IPS-NIHi7 (cell line): ENCODE measurements at regions not wholly inside any gene's neighbourhood (a gene's known extent, or its start where the extent isn't known, plus 50 kb on each side); places are given as distances from the start of the nearest gene placed in this dataset.

Source experiments
- DNase-seq: peaks from one replicate; pipeline ENCODE4 v3.0.0; 2012; ENCODE audit warnings: mixed read lengths; ENCODE audit errors: extremely low spot score

DNA sequence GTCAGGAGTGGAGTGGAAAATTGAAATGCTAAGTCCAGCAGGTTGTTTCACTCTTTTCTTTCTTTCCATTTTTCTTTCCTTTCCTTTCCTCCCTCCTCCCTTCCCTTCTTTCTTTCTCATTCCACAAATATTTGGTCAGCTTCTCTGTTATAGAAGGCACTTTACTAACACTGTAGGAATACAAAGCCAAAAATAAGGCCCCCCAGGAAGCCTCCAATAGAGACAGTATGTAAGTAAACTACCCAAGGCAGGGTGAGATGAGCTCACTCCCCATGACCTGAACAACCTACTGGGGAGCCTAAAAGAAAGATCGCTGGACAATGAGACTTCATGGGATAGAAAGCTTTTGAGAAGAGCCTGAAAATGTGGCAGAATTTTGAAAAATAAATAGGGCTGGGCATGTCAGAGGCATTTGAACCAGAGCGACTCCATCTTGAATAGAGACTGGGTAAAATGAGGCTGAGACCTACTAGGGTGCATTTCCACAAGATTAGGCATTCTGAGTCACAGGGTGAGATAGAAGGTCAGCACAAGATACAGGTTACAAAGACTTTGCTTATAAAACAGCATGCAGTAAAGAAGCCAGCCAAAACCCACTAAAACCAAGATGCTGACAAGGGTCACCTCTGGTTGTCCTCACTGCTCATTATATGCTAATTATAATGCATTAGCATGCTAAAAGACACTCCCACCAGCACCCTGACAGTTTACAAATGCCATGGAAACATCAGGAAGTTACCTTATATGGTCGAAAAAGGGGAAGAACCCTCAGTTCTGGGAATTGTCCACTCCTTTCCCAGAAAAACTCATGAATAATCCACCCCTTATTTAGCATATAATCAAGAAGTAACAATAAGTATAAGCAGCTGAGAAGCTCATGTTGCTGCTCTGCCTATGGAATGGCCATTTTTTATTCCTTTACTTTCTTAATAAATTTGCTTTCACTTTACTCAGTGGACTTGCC is 158.9 kb upstream of the EGFLAM start:
- DNase-seq, result no peak

DNA sequence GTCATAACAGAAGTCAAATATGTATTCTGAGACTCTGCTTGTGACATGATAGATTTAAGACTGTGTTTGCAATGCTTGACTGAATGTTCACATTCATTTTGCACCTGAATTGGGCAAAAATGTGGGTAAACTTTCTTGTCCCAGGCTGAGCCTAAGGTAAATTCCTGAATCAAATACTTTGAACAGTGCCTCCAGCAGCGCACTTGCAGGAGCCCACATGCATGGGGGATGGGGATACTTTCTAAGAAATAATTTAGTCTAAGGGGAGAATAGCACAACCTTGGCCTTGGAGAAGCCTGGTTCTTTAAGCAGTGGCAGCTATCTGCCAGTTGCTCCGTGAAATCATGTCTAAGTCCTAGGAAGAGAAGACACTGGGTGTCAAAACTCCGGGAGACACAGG is 163.5 kb upstream of the EGFLAM start:
- no peak for DNase-seq

DNA sequence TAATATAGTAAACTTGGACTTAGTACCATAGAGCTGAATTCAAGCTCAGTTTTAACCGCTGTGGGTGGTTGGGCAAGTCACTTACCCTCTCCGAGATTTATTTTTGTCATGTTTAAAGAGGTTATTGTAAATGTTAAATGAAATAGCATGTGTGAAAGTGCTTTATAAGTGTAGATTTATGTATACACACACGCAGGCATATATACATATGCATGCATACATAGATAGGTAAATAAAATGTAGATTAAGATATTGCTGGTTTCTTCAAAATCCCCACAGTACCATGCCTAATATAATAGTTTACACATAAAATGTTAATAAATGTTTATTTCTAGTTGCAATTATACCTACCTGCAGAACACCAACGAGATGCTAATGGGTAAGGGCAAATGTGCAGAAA is 164.5 kb upstream of the EGFLAM start:
- no peak for DNase-seq

DNA sequence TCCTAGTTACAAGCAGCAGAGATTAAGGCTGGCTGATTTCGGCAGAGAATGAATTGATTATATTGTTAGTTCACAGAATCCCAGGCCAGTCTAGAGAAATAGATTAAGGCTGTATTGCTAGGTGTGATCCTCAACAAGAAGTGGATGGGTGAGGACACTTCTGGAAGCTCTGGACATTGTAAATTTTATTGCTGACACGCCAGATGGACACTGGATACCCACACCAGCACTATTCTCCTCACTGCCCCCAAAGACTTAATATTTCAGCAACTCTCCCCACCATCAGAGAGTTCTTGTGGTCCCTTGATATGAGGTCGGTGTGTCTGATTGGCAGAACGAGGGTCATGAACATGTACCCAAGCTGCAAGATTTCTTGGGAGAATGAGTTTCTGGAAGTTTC is 171.6 kb upstream of the EGFLAM start:
- no peak for DNase-seq

DNA sequence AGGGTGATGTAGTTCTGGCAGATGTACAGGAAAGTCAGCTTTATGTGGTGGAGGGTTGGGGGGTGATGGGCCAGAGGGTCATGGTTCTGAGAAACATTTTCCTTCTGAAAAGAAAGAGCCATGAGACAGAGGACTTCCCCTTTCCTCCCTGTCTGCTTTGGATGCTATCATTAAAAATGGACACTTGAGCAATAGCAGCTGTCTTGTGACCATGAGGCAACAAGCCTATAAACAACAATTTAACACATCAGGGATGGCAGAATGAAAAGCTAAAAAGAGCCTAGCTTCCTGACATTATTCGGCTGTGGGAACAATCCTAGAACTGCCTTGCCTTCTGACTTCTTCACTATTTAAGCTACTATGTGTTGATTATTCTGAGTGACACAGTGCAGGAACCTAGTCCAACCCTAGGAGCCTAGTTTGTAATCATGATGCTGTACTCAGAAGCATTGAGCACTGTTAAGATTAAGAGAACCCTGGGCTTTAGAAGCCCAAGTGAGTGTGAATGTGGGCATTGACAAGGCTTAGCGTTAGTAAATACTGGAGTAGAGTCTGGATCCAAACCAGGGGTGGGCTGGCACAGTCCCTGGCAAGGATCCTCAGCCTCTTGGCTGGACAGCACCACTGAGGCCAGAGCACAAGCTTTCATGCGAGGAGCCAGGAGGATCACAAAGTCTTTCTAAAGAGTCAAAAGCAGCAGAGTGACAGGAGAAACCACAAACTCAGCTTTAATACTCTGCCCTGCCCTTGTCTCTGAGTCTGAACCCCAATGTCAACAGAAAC is 178.5 kb upstream of the EGFLAM start:
- DNase-seq, result no peak

DNA sequence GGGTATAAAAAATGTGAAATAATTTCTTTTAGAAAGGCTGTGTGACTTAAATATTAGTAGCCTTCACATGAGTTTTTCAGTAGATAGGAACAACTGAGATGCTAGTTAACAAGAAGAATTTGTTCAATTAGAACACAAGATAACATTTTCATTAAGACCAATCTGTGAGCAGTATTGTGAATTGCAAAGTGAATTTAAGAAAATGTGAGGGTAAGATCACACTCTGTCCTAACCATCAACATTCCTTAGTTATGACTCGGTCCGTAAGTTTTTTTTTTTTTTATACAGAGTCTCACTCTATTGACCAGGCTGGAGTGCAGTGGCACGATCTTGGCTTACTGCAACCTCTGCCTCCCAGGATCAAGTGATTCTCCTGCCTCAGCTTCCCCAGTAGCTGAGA is 180.2 kb upstream of the EGFLAM start:
- no peak for DNase-seq

DNA sequence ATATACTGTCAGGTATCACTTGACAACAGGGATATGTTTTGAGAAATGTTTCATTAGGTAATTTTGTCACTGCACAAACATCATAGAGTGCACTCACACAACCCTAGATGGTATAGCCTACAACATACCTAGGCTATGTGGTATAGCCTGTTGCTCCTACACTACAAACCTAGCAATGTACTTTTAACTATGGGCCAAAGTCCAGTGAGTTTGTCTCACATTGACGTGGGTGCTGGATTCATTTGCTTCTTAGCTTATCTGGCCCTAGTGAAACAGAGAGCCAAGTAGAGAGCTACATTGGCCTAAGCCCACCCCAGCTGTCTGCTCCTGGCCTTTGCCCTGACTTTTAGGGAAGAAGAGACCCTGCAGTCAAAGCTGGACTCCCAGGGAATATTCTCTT is 180.7 kb upstream of the EGFLAM start:
- DNase-seq, result no peak

DNA sequence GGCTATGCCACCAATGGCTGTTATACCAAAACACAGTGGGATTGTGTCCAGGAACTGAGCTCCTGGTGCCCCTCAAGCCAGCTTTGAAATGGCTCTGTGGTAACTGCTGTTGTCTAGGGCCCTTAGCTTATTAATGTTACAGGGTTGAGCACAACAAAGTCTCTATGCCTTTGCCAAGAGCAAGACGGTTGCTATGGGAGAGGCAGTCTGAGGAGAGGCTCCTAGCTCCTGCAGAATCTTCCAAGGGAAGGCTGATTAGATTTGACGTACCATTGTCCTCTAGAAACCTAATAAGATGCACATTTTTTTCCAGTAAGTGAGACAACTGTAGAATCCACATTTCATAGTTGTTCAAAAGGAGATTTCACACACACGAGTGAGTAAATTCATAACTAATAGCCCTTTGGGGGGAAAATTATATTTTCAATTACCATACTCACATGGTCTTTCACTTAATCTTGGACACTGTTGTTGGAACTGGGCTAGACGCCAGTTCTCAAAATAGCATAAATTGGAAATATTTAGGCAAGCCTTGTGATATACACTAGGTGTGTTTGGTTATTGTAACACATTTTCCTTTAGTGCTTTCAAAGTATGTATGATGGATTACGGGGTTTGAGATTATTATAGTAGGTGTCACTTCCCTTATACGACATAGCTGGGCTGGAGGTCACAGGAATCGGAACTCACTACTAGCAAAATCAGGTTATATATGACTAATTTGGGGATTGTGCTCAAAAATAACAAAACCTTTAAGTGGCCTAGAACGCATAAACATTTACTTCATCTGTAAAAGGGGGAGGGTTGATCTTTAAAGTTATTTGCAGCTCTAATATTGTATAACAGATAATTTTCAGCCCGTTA is 186.3 kb upstream of the EGFLAM start:
- no peak for DNase-seq

DNA sequence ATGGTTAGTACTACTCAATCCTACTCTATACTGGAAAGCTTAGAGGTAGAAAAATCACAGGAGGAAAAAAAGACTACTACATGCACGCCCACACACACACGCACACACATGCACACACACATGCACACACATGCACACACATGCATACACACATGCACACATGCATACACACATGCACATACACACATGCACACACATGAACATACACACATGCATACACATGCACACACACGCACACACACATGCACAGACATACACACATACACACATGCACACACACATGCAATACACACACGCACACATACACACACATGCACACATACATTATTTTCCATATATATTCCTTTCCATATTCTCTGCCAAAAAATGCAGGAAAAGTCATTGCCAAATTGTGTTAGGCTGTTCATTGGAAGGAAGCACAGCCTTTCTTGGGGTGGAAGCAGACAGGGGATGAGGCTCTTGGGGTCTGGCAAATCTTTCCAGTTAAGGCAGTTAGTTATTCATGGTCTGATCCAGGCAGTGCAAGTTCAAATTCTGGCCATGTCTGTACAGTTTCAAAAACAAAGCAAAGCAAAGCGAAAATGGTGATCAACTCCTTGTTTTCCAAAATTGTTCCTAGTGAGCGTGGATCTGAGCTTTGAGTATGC is 187.9 kb upstream of the EGFLAM start:
- no peak for DNase-seq

DNA sequence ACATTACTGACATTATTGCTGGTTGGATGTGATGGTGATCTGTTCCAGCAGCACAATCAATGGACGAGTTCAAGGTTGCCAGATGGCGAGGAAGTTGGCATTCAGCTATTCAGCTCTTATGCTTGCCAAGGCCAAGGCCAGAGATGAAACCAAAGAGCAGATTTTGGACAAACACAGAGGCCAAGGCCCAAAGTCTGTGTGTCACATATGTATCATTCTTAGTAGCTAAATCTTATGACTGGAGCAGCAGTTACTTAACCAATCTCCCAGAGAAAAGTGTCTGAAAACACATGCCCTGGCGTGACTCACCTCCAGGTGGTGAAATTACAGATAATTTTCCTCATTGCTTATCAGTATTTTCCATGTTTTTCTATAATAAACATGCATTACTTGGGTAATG is 189.0 kb upstream of the EGFLAM start:
- no peak for DNase-seq

DNA sequence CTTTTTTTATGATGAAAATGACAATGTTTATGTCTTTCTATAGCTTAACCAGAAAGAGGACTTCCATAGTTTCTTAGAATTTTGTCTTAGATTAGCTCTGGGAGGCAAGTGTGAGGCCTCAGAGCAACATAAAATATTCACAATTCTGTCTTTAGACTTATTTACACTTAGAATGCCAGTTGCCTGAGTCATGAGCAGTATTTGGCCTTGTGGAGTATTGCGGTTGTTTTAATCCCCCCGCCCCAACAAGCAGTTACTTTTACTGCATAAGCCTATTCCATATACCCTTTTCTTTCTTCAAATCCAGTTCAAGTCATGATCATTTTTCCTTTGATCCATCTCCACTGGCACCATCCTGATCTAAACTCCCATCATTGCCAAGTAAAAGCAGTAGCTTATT is 198.0 kb upstream of the EGFLAM start:
- no peak for DNase-seq

DNA sequence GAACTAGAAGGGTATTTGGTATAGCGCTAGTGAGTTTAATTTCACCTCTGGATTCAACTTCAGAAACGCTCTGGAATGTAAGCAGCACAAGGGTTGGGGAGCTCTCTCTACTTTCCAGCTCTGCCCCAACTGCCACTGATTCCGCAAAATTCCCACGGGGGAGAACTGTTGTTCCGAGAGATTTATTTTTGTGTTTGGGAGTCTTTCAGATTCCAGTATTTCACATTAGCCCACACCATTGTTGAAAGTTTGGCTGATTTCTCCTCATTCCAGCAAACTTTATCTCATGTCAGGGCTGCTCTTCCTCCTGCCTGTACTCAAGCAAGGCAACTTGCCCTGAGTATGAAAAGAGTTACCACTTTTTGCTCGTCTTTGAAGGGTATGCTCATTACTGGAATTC is 198.5 kb upstream of the EGFLAM start:
- DNase-seq, result no peak

DNA sequence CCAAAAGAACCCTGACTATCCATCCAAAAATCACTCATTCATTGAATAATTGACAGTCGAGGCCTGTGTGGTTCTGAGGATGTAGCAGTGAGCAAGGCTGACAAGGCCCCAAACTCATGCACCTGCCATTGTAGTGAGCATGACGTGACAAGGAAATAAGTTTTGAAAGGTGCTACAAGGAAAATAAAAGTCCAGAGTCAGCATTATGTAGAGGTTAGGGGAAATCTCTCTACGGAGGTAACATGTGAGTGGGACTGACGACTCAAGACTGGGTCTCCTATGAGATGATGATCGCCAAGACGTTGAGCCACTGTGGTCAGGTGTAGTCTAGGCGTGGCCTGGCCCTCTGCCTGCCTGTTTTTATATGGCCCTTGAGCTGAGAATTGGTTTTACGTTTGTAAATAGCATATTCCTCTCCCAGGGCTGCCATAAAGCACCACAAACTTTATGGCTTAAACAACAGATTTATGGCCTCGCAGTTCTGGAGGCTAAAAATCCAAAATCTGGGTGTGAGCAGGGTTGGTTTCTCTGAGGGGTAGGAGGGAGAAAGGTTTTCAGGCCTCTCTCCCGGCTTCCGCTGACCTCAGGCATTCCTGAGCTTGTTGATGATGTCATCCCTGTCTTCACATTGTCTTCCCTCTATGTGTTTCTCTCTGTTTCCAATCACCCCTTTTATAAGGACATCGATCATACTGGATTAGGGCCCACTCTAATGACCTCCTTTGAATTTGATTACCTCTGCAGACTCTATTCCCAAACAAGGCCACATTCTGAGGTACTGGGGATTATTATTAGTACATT is 206.4 kb upstream of the EGFLAM start:
- DNase-seq, result no peak

DNA sequence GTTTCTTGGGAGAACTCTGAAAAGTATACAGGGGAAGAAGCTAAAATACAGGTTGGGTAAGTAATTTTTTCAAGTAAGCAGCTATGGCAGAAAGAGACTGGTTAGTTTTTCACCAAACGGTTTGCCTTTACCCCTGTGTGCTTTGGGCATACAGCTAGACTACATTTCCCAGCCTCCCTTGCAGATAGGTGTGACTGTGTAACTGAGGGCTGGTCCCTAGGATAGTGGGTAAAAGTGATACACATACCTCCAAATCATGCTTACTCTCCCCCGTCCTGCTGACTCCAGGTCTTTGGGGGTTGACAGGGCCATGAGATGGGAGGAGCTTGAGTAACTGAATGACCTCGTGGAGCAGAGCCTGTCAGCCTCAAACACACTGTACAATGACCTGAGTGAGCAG is 208.6 kb upstream of the GDNF start:
- DNase-seq, result no peak

DNA sequence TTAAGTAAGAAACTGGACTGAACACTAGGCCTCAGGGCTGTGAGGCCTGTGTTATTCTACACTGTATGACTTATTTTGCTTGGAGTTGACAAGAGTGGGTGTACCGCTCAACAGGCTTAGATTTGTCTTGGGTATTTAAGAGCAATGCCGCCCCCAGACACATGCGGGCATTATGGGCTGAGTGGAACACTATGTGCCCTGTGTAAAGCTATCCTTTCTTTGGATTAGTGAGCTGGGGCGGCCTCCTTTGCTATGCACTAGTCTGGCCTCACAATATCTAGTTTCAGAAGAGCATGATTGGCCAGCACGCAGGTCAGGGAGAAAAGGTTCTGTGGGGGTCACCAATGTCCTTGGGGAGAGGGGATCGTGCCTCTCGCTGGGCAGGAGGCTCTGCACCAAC is 206.3 kb upstream of the GDNF start:
- DNase-seq, result no peak

DNA sequence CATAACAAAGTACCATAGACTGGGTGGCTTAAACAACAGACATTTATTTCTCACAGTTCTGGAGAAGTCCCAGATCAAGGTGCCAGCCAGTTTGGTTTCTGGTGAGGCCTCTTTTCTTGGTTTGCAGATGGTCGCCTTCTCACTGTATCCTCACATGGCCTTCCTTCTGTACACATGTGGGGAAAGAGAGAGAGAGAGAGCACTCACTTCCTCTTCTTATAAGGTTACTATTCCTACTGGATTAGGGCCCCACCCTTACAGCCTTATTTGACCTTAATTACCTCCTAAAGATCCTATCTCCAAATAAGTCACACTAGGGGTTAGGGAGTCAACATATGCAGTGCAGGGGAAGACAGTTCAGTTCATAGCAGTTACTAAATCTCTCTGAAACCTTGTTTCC is 205.6 kb upstream of the GDNF start:
- no peak for DNase-seq

DNA sequence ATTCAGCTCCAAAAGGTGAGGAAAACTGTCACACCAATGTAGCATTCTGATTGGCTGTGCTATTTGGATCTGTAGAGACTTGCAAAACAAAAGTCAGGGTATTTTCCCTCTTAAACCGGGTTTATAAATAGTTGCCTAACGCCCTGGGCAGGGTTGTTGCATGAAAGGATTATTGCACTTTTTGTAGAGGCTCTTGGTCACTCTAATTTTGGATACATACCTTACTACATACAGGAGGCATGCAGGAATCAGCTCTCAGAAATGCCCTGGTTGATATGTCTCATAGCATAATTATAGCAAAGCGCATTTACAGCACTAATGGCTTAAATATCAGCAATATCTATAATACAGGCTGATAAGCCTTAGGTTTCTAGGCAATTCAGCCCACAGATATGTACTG is 200.0 kb upstream of the GDNF start:
- DNase-seq, result no peak

DNA sequence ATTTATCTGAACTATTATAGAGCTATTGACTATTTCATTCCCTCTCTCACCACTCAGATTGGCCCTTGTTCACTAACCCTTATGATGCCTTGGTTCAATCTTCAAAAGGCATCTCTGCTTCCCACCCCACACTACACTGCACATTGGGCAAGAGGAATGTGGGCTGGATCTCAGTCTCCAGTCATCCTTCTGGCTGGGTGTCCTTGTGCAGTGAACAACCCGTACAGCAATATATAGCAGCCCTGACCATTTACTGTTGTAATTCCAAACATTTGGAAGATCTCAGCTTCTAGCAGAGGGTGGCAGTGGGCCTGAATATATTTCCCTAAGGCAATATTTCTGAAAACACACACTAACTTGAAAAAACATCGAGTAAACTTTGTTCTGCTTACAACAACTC is 199.2 kb upstream of the GDNF start:
- no peak for DNase-seq

DNA sequence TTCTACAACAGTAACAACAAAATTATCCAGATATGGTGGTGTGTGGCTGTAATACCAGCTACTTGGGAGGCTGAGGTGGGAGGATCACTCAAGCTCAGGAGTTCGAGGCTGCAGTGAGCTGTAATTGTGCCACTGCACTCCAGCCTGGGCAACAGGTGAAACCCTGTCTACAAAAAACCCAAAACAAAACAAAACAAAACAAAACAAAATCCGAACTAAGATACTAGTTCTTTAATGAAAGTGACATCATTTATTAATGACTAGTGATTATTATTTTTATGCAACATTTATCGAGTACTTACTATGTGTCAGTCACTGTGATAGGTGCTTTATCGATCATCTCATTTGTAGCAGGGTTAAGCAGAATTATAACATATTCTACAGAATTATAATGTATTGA is 196.9 kb upstream of the GDNF start:
- DNase-seq, result no peak

DNA sequence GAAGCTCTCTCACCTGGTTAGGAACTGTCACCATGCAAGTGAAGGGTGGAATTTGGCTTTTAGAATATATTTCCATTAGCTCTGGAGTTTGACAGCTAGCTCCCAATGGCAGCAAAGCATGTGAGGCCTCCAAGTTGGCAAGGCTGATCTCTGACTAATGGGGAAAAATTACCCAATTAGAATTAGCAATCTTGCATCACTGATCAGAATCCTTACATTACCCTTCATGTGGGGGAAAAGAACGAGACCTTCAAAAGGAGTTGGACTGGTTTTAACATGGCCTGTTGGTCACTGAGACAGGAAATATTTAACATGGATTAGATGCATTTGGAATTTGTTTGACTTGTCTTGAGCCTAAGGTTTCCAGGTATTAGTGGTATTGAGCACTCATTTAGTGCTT is 192.3 kb upstream of the GDNF start:
- no peak for DNase-seq

DNA sequence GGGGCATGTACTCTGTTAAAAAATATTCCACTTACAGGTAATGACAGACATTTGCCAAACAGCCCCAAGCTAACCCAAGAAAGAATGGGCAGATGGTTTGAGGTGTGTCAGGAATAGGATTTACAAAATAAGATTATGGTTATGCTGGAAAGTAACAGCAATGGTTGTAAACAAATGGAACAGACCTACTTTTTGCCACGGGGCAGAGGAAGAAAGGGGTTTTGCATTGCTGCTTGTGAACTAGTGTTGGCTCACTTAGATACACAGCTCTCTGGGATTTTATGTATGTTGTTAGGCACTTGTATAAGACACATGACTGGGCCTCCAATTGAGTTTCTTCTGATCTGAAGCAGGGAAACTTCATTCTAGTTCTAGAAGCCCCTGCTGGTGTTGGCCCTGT is 191.5 kb upstream of the GDNF start:
- DNase-seq, result no peak
